ENCODE measurements at regions not wholly inside any gene's neighbourhood (a gene's known extent, or its start where the extent isn't known, plus 50 kb on each side); places are given as distances from the start of the nearest gene placed in this dataset.
A peak's percentile ranks its signal among the peaks of the same experiment; 100 is the strongest.
"Not testable (repeated sequence)": the region's sequence is repeated elsewhere in the genome, so short reads cannot be mapped to it uniquely, and the experiment has no call there.

DNA sequence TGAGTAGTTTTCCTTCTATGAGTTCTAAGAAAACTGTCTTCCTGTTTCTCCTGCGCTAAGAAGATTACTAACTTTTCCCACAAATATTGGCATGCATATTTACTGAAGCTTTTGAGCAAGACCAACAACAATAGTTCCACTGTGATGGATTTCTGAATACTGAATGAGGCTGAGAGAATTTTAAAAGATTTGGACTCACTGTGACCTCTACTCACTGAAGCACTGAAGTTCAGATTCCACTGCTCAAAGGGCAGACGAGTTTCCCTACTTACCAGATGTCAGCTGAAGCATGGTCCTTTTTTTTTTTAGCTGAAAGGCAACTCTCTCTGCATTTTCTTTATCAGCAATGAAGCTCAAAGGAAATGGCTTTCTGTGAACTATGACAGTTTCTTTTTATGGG lies 718.5 kb downstream of the RFPL4B start:
- DNase-seq = no peak

DNA sequence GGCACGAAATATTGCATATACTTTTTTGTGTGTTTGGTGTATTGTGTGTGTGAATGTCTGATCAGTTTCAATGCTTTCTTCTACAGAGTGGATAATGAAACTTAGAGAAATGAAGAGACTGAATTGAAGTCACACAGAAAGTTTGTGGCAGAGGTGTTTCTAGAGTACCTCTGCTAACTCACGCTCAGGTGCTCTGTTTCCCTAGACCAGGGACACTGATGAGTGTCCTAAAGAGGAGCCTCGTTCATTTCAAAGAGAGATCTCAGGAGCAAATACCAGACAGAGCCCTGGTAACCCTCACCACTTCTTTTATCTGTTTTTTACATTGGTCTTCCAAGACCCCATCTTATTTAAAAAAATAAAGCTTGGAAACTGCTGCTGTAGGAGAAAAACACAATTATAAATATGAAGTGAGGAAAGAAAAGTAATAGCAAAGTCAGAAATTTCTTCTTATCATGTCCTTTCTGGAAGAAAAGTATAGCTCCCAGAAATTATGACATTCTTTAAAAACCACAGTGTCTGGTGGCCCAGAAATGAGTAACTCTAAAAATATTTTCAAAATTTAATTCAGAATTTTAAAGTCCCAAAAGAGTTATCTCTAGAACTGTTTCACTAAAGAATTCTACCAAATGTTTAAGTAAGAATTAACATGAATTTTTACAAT lies 720.6 kb downstream of the RFPL4B start:
- no peak for DNase-seq

DNA sequence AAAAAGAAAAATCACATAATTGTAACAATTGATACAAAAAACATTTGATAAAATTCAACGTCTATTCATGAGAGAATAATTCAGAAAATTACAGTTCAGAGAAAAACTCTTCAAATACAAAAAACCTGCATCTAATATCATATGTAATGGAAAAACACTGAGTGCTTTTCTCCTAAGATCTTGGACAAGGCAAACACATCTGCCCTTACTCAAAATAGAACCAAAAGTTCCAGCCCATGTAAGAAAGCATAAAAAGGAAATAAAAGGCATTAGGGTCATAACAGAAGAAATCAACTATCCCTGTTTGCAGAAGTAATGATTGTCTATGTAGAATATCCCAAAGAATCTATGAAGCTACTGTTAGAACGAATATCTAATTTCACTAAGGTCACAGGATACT lies 721.4 kb downstream of the RFPL4B start:
- no peak for DNase-seq

DNA sequence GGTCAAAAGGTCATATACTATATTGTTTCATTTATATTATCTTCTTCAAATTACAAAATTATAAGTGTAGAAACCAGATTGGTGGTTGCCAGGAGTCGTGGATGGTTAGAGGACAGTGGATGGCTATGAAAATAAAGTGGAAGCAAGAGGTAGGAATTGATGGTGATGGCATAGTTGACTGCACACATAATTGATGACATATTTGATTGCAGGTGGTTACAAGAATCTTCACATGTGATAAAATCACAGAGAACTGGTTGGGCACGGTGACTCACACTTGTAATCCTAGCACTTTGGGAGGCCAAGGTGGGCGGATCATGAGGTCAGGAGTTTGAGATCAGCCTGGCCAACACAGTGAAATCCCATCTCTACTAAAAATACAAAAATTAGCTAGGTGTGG lies 723.6 kb downstream of the RFPL4B start:
- DNase-seq = not testable (repeated sequence)

DNA sequence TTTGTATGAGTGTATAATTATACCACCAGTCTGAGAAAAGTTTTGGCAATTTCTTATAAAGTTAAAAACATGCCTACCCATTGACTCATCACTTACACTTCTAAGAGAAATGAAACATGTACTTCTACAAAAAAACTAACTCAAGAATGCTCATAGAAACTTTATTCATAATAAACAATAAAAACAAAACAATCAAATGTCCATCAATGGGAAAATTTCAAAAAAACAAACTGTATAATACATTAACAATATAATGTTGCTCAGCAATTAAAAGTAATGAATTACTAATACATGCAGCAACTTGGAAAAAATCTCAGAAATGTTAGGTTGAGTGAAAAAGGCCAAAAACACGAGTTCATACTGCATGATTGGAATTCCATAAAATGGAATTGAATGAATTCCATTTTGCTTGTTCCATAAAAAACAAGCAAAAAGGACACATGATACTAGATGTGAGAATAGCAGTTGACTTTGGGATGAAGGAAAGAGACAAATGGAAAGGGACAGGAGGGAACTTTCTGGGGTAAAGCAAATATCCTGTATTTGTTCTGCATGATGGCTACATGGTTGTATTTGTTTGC lies 726.6 kb downstream of the RFPL4B start:
- no peak for DNase-seq

DNA sequence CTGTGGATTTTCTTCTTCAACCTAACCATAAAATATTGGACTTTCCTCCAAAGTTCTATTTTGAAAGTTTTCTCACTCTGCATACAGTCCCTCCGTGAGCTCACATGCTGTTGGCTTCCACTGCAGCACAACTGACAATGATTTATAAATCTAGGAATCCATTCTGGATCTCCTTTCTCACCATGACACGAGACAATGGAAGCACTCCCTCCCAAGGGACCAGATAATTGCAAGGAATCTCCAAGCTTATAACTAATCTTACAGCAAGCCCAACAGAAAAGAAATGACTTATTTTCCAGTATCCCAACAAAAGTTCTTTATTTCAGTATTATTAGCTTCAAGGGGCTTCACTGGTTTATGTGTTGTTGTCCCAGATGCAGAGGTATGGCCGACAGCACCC lies 729.0 kb downstream of the RFPL4B start:
- no peak for DNase-seq

DNA sequence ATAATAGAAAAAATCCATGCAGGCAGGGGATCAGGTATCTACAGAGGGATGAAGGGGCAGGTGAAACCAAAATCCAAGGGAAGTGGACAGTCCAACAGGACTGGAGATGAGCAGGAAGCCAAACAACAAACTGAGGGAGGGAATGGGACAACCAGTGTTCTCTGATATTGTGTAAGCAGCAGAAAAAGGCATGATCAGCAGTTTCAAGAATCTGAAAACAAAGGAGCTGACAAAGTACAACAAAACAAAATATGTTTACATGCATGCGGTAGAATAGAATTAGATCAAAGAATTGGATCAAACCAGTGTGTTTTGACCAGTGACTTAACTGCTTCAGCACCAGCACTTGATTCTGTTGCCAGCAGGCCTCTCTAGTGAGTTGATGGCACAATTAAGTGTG lies 729.7 kb downstream of the RFPL4B start:
- no peak for DNase-seq

DNA sequence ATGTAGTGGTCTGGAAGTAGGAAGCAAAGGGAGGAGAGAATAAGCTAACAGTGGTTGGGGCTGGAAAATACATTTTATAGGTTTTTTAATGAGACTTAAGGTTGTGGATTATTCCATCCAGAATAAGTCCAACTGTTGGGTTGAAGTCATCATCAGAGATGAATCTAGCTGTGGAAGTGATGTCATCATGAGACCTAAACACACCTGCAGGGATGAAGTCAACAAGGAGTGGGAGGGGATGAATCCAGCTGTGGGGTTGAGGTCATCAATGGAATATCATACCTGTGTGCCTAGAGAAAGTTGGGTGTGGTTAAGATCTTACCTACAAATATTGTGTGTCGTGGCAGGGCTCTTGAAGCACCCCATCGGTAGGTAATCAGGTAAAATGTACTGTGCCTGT lies 730.7 kb downstream of the RFPL4B start:
- no peak for DNase-seq

DNA sequence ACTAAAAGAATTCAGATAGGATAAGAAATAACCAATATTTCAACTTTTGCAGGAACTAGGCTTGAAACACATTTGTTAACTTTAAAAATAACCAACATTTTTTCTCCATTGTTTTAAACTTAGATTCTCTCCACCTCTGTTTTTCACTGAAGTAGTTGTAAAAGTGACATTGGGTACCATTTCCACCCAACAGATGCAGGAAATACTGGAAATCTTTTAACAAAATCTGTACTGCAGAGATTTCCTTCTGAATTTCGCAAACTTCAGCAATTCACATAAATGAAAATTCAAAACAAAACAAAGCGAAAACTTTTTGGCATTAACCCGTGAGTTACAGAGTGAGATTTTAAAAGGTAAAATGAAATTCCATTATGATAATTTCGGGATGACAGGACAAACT lies 731.7 kb downstream of the RFPL4B start:
- no peak for DNase-seq

DNA sequence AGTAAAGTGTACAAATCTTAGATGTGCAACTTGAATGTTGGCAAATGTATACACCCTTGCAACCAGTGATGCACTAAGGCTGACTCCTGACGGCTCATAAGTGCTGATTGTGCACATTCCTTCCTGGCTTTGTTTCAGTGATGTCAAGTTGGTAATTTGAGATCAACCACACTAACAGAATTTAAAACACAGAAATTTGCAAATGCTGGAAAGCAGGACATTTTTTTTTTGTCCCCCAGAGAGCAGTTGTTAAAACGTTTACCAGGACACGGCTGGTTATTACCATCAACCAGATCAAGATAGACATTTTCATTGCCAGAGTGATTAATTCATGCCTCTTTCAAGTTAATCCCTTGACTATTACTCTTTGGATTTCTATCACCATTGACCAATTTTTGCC lies 735.6 kb downstream of the RFPL4B start:
- no peak for DNase-seq

DNA sequence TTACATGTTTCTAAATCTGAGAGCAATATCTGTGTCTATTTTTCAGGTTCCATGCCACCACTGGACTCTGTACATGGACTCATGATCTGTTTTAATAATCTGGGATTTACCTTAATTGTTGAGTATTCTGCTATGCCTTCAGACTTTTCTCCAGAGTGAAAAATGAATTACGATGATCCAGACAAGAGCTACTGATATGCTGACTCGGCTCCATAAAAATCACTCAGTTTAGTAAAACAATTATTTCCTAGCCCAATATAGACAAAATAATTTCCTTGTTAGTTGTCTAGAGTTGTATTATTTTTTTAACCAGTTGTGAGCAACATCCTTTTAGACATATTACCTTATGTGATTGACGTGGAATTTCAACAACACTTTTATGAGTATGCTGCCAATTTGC lies 736.8 kb downstream of the RFPL4B start:
- no peak for DNase-seq

DNA sequence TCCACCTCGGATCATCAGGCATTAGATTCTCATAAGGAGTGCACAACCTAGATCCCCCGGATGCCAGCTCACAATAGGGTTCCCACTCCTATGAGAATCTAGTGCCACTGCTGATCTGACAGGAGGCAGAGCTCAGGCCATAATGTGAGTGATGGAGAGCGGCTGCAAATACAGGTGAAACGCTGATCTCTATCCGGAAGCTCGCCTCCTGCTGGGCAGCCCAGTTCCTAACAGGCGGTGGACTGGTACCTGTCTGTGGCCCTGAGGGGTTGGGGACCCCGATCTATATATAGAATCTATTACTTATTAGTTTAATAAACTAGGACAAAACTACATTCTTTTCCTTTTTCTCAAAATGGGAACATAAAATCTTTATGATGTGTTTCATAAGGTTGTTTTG lies 741.9 kb downstream of the RFPL4B start:
- DNase-seq = no peak

DNA sequence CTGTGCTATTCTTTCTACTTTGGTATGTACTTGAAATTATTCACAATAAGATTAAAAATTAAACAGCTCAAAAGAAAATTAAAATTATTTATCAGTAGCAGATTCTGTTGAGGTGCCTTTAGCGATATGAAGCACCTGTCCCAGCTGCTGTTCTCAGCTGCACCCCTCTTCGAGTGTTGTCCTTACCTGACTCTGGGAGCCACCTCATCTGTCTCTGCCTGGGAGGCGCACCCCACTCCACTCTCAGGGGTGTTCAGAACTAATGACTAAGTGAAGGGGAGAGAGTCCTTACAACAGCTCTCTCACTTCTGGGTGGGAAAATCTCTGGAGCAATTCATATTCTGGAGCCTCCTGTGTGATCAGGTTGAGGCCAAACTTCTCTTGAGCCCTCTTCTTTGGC lies 745.7 kb downstream of the RFPL4B start:
- no peak for DNase-seq

DNA sequence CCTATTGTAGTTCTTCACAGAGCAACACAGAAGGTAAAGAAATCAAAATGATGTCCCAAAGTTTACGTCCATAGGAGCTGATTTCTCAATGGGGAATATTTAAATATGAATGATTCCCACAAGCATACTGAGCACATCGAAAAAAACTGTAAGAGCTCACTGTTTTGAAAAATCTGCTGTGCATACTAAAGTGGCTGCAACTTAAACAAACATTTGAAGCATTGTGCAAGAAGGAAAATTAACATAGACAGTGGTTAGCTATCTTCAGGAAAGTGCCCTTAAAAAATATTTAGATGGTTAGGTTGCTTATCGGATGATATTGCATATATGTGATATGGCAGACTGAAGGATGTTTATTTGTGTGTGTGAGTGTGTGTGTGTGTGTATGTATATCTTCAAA lies 747.6 kb downstream of the RFPL4B start:
- no peak for DNase-seq

DNA sequence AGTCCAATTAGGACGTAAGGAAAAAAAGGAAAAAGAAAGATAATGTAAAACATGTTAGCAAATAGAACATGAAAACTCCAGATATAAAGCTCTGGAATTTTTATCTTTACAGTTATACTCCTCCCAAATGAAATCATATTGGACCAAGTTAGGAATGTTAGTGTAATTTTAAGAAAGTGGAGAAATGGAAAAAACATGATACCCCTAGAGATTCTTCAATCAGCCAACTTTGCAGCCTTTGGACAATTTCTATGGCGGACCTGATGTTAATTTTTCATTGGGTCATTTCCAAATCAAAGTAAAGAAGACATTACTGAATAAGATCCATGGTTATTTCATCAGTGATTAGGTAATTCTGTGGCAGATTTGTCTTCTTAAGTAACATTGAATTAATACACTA lies 748.7 kb downstream of the RFPL4B start:
- no peak for DNase-seq

DNA sequence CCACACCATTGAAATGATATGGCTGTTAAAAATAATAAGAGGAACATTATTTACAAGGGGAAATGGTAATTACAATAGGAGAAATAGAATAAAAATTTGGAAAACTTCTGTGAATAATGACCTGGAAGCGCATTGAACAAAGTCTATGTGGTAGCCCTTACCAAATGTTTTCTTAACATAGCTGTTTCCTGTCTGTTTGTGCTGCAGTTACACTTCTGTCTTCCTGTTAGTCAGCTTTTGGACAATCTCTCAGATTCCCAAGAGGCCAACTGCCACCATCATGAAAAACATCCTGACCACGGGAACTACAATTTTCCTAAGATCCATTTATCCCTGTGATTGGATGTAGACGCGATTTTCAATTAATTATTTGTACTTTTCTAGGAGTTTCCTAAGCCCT lies 754.4 kb upstream of the MARCKS start:
- peak; percentile 21 for DNase-seq

DNA sequence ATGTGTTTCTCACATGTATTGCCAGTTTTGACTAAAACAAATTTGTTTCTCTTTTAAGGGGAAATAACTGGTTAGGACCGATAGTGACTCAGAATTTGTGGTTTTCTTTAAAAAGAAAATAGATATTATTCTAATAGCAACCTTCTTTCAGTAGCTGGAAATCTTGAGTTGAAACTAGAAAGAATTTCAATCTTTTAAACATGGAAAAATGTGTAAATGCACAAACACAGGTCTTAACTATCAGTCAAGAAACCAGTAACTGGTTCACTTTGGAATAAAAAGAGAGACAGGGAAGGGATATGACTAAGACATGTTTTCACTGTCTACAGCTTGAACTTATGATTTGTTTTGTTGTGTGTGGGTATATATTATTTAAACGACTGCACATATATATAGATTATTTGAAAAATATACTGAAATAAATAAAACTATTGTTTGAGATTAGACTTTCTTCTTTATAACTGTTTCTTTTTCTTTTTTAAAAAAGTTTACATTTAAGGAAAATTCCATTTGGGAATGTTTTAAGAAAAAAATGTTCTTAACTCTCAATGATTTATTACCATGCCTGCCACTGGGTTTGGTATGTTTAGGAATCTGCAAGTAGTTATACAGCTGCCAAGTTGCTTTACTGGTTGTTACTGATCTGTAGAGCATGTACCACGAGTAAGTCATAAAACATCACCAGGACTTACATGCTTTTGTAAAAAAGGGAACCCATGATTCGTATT lies 753.3 kb upstream of the MARCKS start:
- DNase-seq = peak; percentile 41

DNA sequence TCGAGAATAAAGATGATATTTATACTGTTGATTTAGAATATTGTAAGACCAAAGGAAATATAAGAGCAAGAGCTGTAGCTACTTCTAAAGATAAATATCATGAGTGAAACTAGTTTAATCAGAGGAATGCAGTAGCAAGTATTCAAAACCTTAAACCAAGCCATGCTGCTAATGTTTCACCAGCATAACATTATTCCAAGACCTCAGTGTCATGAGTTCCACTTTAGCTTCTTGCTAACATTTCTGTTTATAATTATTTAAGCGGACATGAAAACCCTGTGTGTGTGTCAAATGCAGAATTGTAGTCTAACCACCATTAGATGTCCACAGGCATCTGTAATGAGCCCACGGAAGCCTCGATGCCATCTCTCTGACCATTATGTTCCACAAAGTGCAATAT lies 752.6 kb upstream of the MARCKS start:
- no peak for DNase-seq

DNA sequence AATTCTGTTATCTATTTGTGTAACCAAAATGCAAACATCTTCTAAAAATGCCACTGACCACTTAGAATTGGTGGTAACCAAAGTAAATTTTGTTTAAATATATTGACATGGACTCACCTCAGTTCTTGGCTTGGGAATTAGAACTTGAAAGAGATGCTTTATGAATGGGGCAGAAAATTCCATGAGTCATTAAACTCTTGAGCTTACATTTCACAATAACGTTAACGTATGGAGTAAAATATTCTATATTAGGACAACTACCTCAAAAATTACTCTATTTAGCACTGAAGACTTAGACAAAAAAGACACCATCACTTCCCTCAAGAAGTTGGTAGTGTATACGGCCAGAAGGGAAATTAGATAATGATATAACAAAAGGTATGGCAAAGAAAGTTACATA lies 752.2 kb upstream of the MARCKS start:
- peak; percentile 58 for DNase-seq

DNA sequence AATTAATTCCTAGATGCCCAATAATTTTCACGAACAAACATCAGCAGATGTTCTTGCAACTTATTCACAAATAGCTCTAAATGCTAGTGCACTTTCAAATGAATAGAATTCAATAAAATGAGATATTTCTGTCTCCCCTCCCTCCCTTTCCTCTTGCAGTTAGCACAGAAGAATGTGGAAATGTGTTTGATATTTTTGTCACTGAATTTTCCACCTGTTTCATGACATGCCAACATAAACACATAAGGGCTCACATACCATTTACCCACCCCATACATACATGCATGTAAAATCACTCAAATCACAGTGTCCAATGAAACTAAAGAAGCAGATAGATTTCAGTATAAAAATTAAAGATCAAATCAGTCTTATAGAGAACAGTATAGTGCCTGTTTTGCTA lies 746.9 kb upstream of the MARCKS start:
- no peak for DNase-seq

DNA sequence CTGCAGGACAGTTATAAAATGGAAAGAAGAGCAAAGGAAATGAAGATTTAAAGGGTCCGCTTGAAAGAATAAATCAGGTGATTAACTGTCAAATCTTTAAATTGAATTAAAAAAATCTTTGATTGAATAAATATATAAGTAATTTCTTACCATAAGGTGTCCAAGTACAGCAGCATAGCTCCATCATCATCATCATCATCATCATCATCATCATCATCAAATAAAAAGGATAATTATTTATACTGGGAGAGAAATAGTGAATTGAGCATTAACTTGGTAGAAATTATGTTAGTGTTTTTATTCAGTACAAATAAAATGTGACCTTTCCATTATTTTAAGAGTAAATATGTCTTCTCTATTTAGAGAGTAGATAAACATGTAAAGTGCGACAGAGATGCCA lies 745.6 kb upstream of the MARCKS start:
- no peak for DNase-seq

DNA sequence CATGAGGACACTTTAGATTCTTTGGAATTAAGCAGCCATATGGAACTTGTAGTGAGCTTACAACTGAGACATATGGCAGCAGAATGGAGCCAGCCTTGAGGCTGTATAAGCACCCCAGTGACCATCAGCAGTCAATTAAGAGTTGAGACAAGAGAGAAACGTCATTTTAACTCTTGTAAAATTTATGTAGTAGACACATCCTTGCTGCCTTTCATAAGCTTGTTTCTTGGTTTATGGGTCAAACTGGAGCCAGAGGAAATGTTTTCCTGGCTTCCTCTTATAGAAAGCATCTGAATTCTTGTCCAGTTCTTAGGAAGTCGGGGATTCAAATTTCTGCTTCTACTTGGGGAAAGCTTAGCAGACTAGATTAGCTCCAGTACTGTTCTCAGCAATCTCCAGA lies 745.1 kb upstream of the MARCKS start:
- DNase-seq = no peak

DNA sequence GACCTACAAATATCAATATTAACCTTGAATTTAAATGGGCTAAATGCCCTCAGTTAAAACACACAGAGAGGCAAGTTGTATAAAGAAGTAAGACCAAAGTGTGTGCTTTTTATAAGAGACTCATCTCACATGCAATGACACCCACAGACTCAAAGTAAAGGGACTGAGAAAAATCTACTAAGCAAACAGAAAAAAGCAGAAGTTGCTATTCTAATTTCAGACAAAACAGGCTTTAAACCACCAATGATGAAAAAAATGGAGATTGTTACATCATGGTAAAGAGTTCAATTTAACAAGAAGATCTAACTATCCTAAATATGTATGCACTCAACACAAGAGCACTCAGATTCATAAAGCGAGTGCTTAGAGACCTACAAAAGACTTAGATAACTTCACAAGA lies 741.9 kb upstream of the MARCKS start:
- DNase-seq = peak; percentile 90

DNA sequence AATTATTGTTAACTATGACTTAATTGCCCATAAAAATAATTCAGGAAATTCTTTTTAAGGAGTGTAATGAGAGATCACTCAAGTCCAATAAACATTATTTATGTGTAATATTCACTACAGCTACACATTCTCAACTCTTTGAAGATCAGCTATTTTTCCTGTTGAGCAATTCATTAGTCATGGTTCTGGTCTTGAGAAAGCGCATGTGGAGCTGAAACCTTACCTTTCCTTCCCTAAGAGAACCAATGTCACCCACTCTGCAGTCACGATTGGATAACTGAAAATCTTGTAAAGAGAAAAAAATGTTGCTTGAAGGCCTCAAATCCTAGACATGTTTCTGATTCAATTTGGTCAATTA lies 736.9 kb upstream of the MARCKS start:
- peak; percentile 74 for DNase-seq

All from MV-4-11 (cell line).